ENCODE measurements at regions not wholly inside any gene's neighbourhood (a gene's known extent, or its start where the extent isn't known, plus 50 kb on each side); places are given as distances from the start of the nearest gene placed in this dataset.
A peak's percentile ranks its signal among the peaks of the same experiment; 100 is the strongest.

- Histone ChIP-seq H3K4me1 (ENCODE audit: control insufficient read depth in 5 of 5, insufficient read depth in 5 of 5, low read length in 5 of 5) (peaks cover 16 to 59% (median 28%) of the 10 kb centered on the region in 5 donors), H3K9ac (ENCODE audit: low read length in 5 of 5) (no peak overlapping the region), H3K27me3 (ENCODE audit: control insufficient read depth in 5 of 5, insufficient read depth in 4 of 5, low read length in 5 of 5) (peaks cover 0 to 3% (median 0%) of the 10 kb centered on the region in 5 donors), H3K36me3 (ENCODE audit: control insufficient read depth in 5 of 5, insufficient read depth in 5 of 5, low read length in 5 of 5) (no peaks in the 10 kb centered on the region), H3K27ac (ENCODE audit: low read depth, low read length) (peak overlapping the region; percentile 68), H3K9me3 (ENCODE audit: control insufficient read depth in 5 of 5, low read length in 5 of 5) (no peaks in the 10 kb centered on the region), H3K4me3 (ENCODE audit: low read depth in 1 of 5, low read length in 5 of 5) (no peak overlapping the region)
These were observed 243.9 kb downstream of the FAM43A start for GRCh38 chr3:194929578-194929960.

- H3K36me3 ChIP-seq (ENCODE audit: control insufficient read depth in 5 of 5, insufficient read depth in 5 of 5, low read length in 5 of 5): no peaks in the 10 kb centered on the region
- H3K27me3 ChIP-seq (ENCODE audit: control insufficient read depth in 5 of 5, insufficient read depth in 4 of 5, low read length in 5 of 5): peaks cover 0 to 3% (median 0%) of the 10 kb centered on the region in 5 donors
- H3K27ac ChIP-seq (ENCODE audit: low read depth, low read length): peak overlapping the region; percentile 79
- H3K9me3 ChIP-seq (ENCODE audit: control insufficient read depth in 5 of 5, low read length in 5 of 5): no peaks in the 10 kb centered on the region
- no peak overlapping the region for H3K4me3 ChIP-seq (ENCODE audit: low read depth in 1 of 5, low read length in 5 of 5)
- peak overlapping the region in 2 of 5 donors; percentile 21 to 60 for H3K9ac ChIP-seq (ENCODE audit: low read length in 5 of 5)
- H3K4me1 ChIP-seq (ENCODE audit: control insufficient read depth in 5 of 5, insufficient read depth in 5 of 5, low read length in 5 of 5): peaks cover 16 to 55% (median 28%) of the 10 kb centered on the region in 5 donors
These were observed 244.9 kb downstream of the FAM43A start for GRCh38 chr3:194930377-194931204.

- Histone ChIP-seq H3K36me3 (ENCODE audit: control insufficient read depth in 5 of 5, insufficient read depth in 5 of 5, low read length in 5 of 5) (no peaks in the 10 kb centered on the region), H3K27ac (ENCODE audit: low read depth, low read length) (peak overlapping the region; percentile 79), H3K9me3 (ENCODE audit: control insufficient read depth in 5 of 5, low read length in 5 of 5) (no peaks in the 10 kb centered on the region), H3K9ac (ENCODE audit: low read length in 5 of 5) (peak overlapping the region in 2 of 5 donors; percentile 21 to 57), H3K4me1 (ENCODE audit: control insufficient read depth in 5 of 5, insufficient read depth in 5 of 5, low read length in 5 of 5) (peaks cover 16 to 55% (median 28%) of the 10 kb centered on the region in 5 donors), H3K4me3 (ENCODE audit: low read depth in 1 of 5, low read length in 5 of 5) (no peak overlapping the region), H3K27me3 (ENCODE audit: control insufficient read depth in 5 of 5, insufficient read depth in 4 of 5, low read length in 5 of 5) (peaks cover 0 to 3% (median 0%) of the 10 kb centered on the region in 5 donors)
These were observed 245.7 kb downstream of the FAM43A start for GRCh38 chr3:194931347-194931746.

GRCh38 chr3:194931865-194932264, 246.2 kb downstream of the FAM43A start:
- Histone ChIP-seq H3K4me1 (ENCODE audit: control insufficient read depth in 5 of 5, insufficient read depth in 5 of 5, low read length in 5 of 5) (peaks cover 16 to 55% (median 28%) of the 10 kb centered on the region in 5 donors), H3K27me3 (ENCODE audit: control insufficient read depth in 5 of 5, insufficient read depth in 4 of 5, low read length in 5 of 5) (peaks cover 0 to 5% (median 0%) of the 10 kb centered on the region in 5 donors), H3K4me3 (ENCODE audit: low read depth in 1 of 5, low read length in 5 of 5) (peak overlapping the region in 1 of 5 donors; percentile 5), H3K9ac (ENCODE audit: low read length in 5 of 5) (peak overlapping the region in 2 of 5 donors; percentile 49 to 57), H3K27ac (ENCODE audit: low read depth, low read length) (peak overlapping the region; percentile 79), H3K9me3 (ENCODE audit: control insufficient read depth in 5 of 5, low read length in 5 of 5) (no peaks in the 10 kb centered on the region), H3K36me3 (ENCODE audit: control insufficient read depth in 5 of 5, insufficient read depth in 5 of 5, low read length in 5 of 5) (no peaks in the 10 kb centered on the region)

GRCh38 chr3:194933465-194933864, 247.8 kb downstream of the FAM43A start:
- Histone ChIP-seq H3K27ac (ENCODE audit: low read depth, low read length) (no peak overlapping the region), H3K9ac (ENCODE audit: low read length in 5 of 5) (no peak overlapping the region), H3K36me3 (ENCODE audit: control insufficient read depth in 5 of 5, insufficient read depth in 5 of 5, low read length in 5 of 5) (no peaks in the 10 kb centered on the region)

GRCh38 chr3:194935061-194935460, 249.4 kb downstream of the FAM43A start:
- Histone ChIP-seq H3K27ac (ENCODE audit: low read depth, low read length) (no peak overlapping the region), H3K9me3 (ENCODE audit: control insufficient read depth in 5 of 5, low read length in 5 of 5) (no peaks in the 10 kb centered on the region), H3K36me3 (ENCODE audit: control insufficient read depth in 5 of 5, insufficient read depth in 5 of 5, low read length in 5 of 5) (no peaks in the 10 kb centered on the region), H3K4me3 (ENCODE audit: low read depth in 1 of 5, low read length in 5 of 5) (no peak overlapping the region), H3K9ac (ENCODE audit: low read length in 5 of 5) (no peak overlapping the region), H3K27me3 (ENCODE audit: control insufficient read depth in 5 of 5, insufficient read depth in 4 of 5, low read length in 5 of 5) (peaks cover 0 to 5% (median 0%) of the 10 kb centered on the region in 5 donors), H3K4me1 (ENCODE audit: control insufficient read depth in 5 of 5, insufficient read depth in 5 of 5, low read length in 5 of 5) (peaks cover 16 to 52% (median 34%) of the 10 kb centered on the region in 5 donors)

More at GRCh38 chr3:194933465-194933864, 247.8 kb downstream of the FAM43A start:
- no peak overlapping the region for H3K4me3 ChIP-seq (ENCODE audit: low read depth in 1 of 5, low read length in 5 of 5)
- H3K4me1 ChIP-seq (ENCODE audit: control insufficient read depth in 5 of 5, insufficient read depth in 5 of 5, low read length in 5 of 5): peaks cover 19 to 52% (median 27%) of the 10 kb centered on the region in 5 donors
- peaks cover 0 to 5% (median 0%) of the 10 kb centered on the region in 5 donors for H3K27me3 ChIP-seq (ENCODE audit: control insufficient read depth in 5 of 5, insufficient read depth in 4 of 5, low read length in 5 of 5)
- no peaks in the 10 kb centered on the region for H3K9me3 ChIP-seq (ENCODE audit: control insufficient read depth in 5 of 5, low read length in 5 of 5)

- H3K9me3 ChIP-seq (ENCODE audit: control insufficient read depth in 5 of 5, low read length in 5 of 5): no peaks in the 10 kb centered on the region
- no peaks in the 10 kb centered on the region for H3K36me3 ChIP-seq (ENCODE audit: control insufficient read depth in 5 of 5, insufficient read depth in 5 of 5, low read length in 5 of 5)
- peaks cover 12 to 51% (median 29%) of the 10 kb centered on the region in 5 donors for H3K4me1 ChIP-seq (ENCODE audit: control insufficient read depth in 5 of 5, insufficient read depth in 5 of 5, low read length in 5 of 5)
- H3K4me3 ChIP-seq (ENCODE audit: low read depth in 1 of 5, low read length in 5 of 5): no peak overlapping the region
- H3K9ac ChIP-seq (ENCODE audit: low read length in 5 of 5): no peak overlapping the region
- peaks cover 0 to 5% (median 0%) of the 10 kb centered on the region in 5 donors for H3K27me3 ChIP-seq (ENCODE audit: control insufficient read depth in 5 of 5, insufficient read depth in 4 of 5, low read length in 5 of 5)
- H3K27ac ChIP-seq (ENCODE audit: low read depth, low read length): no peak overlapping the region
These were observed 250.2 kb downstream of the FAM43A start for GRCh38 chr3:194935632-194936470.

- H3K4me1 ChIP-seq (ENCODE audit: control insufficient read depth in 5 of 5, insufficient read depth in 5 of 5, low read length in 5 of 5): peaks cover 4 to 51% (median 21%) of the 10 kb centered on the region in 5 donors
- H3K4me3 ChIP-seq (ENCODE audit: low read depth in 1 of 5, low read length in 5 of 5): no peak overlapping the region
- H3K9me3 ChIP-seq (ENCODE audit: control insufficient read depth in 5 of 5, low read length in 5 of 5): no peaks in the 10 kb centered on the region
- peaks cover 0 to 10% (median 2%) of the 10 kb centered on the region in 5 donors for H3K27me3 ChIP-seq (ENCODE audit: control insufficient read depth in 5 of 5, insufficient read depth in 4 of 5, low read length in 5 of 5)
- H3K27ac ChIP-seq (ENCODE audit: low read depth, low read length): no peak overlapping the region
- H3K36me3 ChIP-seq (ENCODE audit: control insufficient read depth in 5 of 5, insufficient read depth in 5 of 5, low read length in 5 of 5): no peaks in the 10 kb centered on the region
- H3K9ac ChIP-seq (ENCODE audit: low read length in 5 of 5): no peak overlapping the region
These were observed 251.0 kb downstream of the FAM43A start for GRCh38 chr3:194936659-194937058.

- Histone ChIP-seq H3K27me3 (ENCODE audit: control insufficient read depth in 5 of 5, insufficient read depth in 4 of 5, low read length in 5 of 5) (peaks cover 0 to 13% (median 2%) of the 10 kb centered on the region in 5 donors), H3K9ac (ENCODE audit: low read length in 5 of 5) (no peak overlapping the region), H3K36me3 (ENCODE audit: control insufficient read depth in 5 of 5, insufficient read depth in 5 of 5, low read length in 5 of 5) (no peaks in the 10 kb centered on the region), H3K9me3 (ENCODE audit: control insufficient read depth in 5 of 5, low read length in 5 of 5) (no peaks in the 10 kb centered on the region), H3K4me1 (ENCODE audit: control insufficient read depth in 5 of 5, insufficient read depth in 5 of 5, low read length in 5 of 5) (peaks cover 3 to 46% (median 16%) of the 10 kb centered on the region in 5 donors), H3K27ac (ENCODE audit: low read depth, low read length) (no peak overlapping the region), H3K4me3 (ENCODE audit: low read depth in 1 of 5, low read length in 5 of 5) (no peak overlapping the region)
These were observed 251.5 kb downstream of the FAM43A start for GRCh38 chr3:194937144-194937543.
